H9 (cell line): ENCODE measurements at regions not wholly inside any gene's neighbourhood (a gene's known extent, or its start where the extent isn't known, plus 50 kb on each side); places are given as distances from the start of the nearest gene placed in this dataset.

Experiments
- DNase-seq: peaks from one replicate; pipeline ENCODE4 v3.0.0-alpha.2; 2017
- H2AFZ ChIP-seq: one replicate; pipeline ENCODE4 v1.6.1; 2013; ENCODE audit warnings: mild to moderate bottlenecking, low read length, control low read depth, moderate library complexity
- H2AK5ac ChIP-seq: 2 replicates; pipeline ENCODE4 v1.6.1; 2013; ENCODE audit warnings: low read length, control low read depth, mixed read lengths; ENCODE audit not compliant: insufficient read length
- H2BK120ac ChIP-seq: one replicate; pipeline ENCODE4 v1.6.1; 2013; ENCODE audit warnings: low read depth, mild to moderate bottlenecking, low read length, control low read depth, inconsistent platforms; ENCODE audit not compliant: poor library complexity, severe bottlenecking
- H2BK12ac ChIP-seq: 2 replicates; pipeline ENCODE4 v1.6.1; 2013; ENCODE audit warnings: low read length, control low read depth, mixed read lengths, low read depth; ENCODE audit not compliant: insufficient read length
- H2BK15ac ChIP-seq: 2 replicates; pipeline ENCODE4 v1.6.1; 2013; ENCODE audit warnings: low read depth, low read length, control low read depth
- H2BK20ac ChIP-seq: one replicate; pipeline ENCODE4 v1.6.1; 2013; ENCODE audit warnings: low read depth, mild to moderate bottlenecking, low read length, control low read depth, inconsistent platforms; ENCODE audit not compliant: poor library complexity, severe bottlenecking
- H2BK5ac ChIP-seq: 2 replicates; pipeline ENCODE4 v1.6.1; 2013; ENCODE audit warnings: low read length, control low read depth, mixed read lengths; ENCODE audit not compliant: insufficient read length
- H3K14ac ChIP-seq: 2 replicates; pipeline ENCODE4 v1.6.1; 2013; ENCODE audit warnings: low read length, control low read depth; ENCODE audit not compliant: insufficient read depth
- H3K18ac ChIP-seq: 2 replicates; pipeline ENCODE4 v1.6.1; 2013; ENCODE audit warnings: low read depth, mild to moderate bottlenecking, mixed read lengths, low read length, control low read depth; ENCODE audit not compliant: insufficient read length
- H3K23ac ChIP-seq: 2 replicates; pipeline ENCODE4 v1.6.1; 2013; ENCODE audit warnings: low read length, control low read depth, mixed read lengths, low read depth; ENCODE audit not compliant: insufficient read length
- H3K23me2 ChIP-seq: 2 replicates; pipeline ENCODE4 v1.6.1; 2013; ENCODE audit warnings: low read depth, mild to moderate bottlenecking, mixed read lengths, low read length, control low read depth; ENCODE audit not compliant: insufficient read length, poor library complexity, severe bottlenecking
- H3K27ac ChIP-seq: 2 replicates; pipeline ENCODE4 v1.5.1; 2013; ENCODE audit warnings: low read length, control low read depth, mixed read lengths, low read depth; ENCODE audit not compliant: insufficient read length
- H3K27me3 ChIP-seq: 2 replicates; pipeline ENCODE4 v1.6.1; 2013; ENCODE audit warnings: low read length, control low read depth, inconsistent platforms; ENCODE audit not compliant: insufficient read depth
- H3K4ac ChIP-seq: 2 replicates; pipeline ENCODE4 v1.6.1; 2013; ENCODE audit warnings: low read depth, mild to moderate bottlenecking, control low read depth, inconsistent platforms, low read length, moderate library complexity
- H3K4me1 ChIP-seq: 2 replicates; pipeline ENCODE4 v1.6.1; 2013; ENCODE audit warnings: low read length, control low read depth, inconsistent platforms; ENCODE audit not compliant: insufficient read depth
- H3K4me2 ChIP-seq: 2 replicates; pipeline ENCODE4 v1.6.1; 2013; ENCODE audit warnings: low read length, control low read depth, mixed read lengths; ENCODE audit not compliant: insufficient read length, insufficient read depth
- H3K56ac ChIP-seq: 2 replicates; pipeline ENCODE4 v1.6.1; 2013; ENCODE audit warnings: low read depth, mild to moderate bottlenecking, mixed read lengths, low read length, control low read depth; ENCODE audit not compliant: insufficient read length
- H3K79me1 ChIP-seq: 2 replicates; pipeline ENCODE4 v1.6.1; 2013; ENCODE audit warnings: low read depth, mild to moderate bottlenecking, moderate library complexity, low read length, control low read depth, inconsistent platforms; ENCODE audit not compliant: insufficient read depth, poor library complexity, severe bottlenecking
- H3K79me2 ChIP-seq: 2 replicates; pipeline ENCODE4 v1.6.1; 2013; ENCODE audit warnings: low read length, control low read depth, inconsistent platforms; ENCODE audit not compliant: insufficient read depth
- H3K9ac ChIP-seq: 2 replicates; pipeline ENCODE4 v1.6.1; 2013; ENCODE audit warnings: low read length, control low read depth, mixed read lengths; ENCODE audit not compliant: insufficient read length; ENCODE audit errors: extremely low read depth
- H3K9me3 ChIP-seq: one replicate; pipeline ENCODE4 v1.6.1; 2013; ENCODE audit warnings: low read depth, low read length, inconsistent platforms; ENCODE audit not compliant: control insufficient read depth
- H3T11ph ChIP-seq: one replicate; pipeline ENCODE4 v1.6.1; 2013; ENCODE audit warnings: mild to moderate bottlenecking, low read length, control low read depth, inconsistent platforms
- H4K20me1 ChIP-seq: one replicate; pipeline ENCODE4 v1.6.1; 2013; ENCODE audit not compliant: control insufficient read depth, insufficient read length, insufficient read depth
- H4K5ac ChIP-seq: 2 replicates; pipeline ENCODE4 v1.6.1; 2013; ENCODE audit warnings: low read depth, mild to moderate bottlenecking, mixed read lengths, low read length, control low read depth; ENCODE audit not compliant: insufficient read length
- H4K8ac ChIP-seq: replicated peaks from 2 replicates; pipeline ENCODE4 v1.6.1; 2013; ENCODE audit warnings: low read length, control low read depth, mixed read lengths, low read depth; ENCODE audit not compliant: insufficient read length
- H4K91ac ChIP-seq: 2 replicates; pipeline ENCODE4 v1.6.1; 2013; ENCODE audit warnings: low read depth, mild to moderate bottlenecking, moderate library complexity, mixed read lengths, low read length, control low read depth; ENCODE audit not compliant: insufficient read length
- H3K27ac Mint-ChIP-seq, 3 experiments: 2 replicates in 2 of 3; 3 replicates in 1 of 3; pipeline ENCODE4 v1.8.0; 2020 to 2021; ENCODE audit warnings: mixed read lengths in 3 of 3, mild to moderate bottlenecking in 1 of 3, moderate library complexity in 1 of 3
- H3K27me3 Mint-ChIP-seq: 2 replicates; pipeline ENCODE4 v1.8.0; 2021; ENCODE audit warnings: low read depth, mild to moderate bottlenecking, moderate library complexity, mixed read lengths
- H3K36me3 Mint-ChIP-seq, 3 experiments: 2 replicates in 2 of 3; 3 replicates in 1 of 3; pipeline ENCODE4 v1.8.0; 2020 to 2021; ENCODE audit warnings: low read depth in 3 of 3, mixed read lengths in 3 of 3; ENCODE audit not compliant: insufficient read depth in 1 of 3
- H3K4me1 Mint-ChIP-seq, 2 experiments: 2 replicates each; pipeline ENCODE4 v1.8.0; 2020; ENCODE audit warnings: mixed read lengths in 2 of 2
- H3K4me3 Mint-ChIP-seq, 2 experiments: 2 replicates in 1 of 2; 3 replicates in 1 of 2; pipeline ENCODE4 v1.8.0; 2020 to 2021; ENCODE audit warnings: mild to moderate bottlenecking in 2 of 2, mixed read lengths in 2 of 2, moderate library complexity in 1 of 2
- H3K9me3 Mint-ChIP-seq, 2 experiments: 2 replicates in 1 of 2; 3 replicates in 1 of 2; pipeline ENCODE4 v1.8.0; 2020; ENCODE audit warnings: mild to moderate bottlenecking in 2 of 2, mixed read lengths in 2 of 2, moderate library complexity in 1 of 2
- WGBS: extraction: QIAGEN DNeasy Blood & Tissue Kit; methylation state at CpG from one replicate; pipeline ENCODE4 v1.1.7; 2013; ENCODE audit warnings: missing lambda C conversion rate, low lambda C conversion rate, mixed read lengths; ENCODE audit not compliant: insufficient read length; ENCODE audit errors: extremely low coverage; 5-methylcytosine and 5-hydroxymethylcytosine counted together
- TF ChIP-seq, protein P1 (sequence below): fragments of 200-600 bp; sonication (generic); conservative IDR thresholded peaks from 3 replicates; pipeline ENCODE4 v1.8.0; 2021; ENCODE audit warnings: antibody characterized with exemption, mild to moderate bottlenecking

DNA sequence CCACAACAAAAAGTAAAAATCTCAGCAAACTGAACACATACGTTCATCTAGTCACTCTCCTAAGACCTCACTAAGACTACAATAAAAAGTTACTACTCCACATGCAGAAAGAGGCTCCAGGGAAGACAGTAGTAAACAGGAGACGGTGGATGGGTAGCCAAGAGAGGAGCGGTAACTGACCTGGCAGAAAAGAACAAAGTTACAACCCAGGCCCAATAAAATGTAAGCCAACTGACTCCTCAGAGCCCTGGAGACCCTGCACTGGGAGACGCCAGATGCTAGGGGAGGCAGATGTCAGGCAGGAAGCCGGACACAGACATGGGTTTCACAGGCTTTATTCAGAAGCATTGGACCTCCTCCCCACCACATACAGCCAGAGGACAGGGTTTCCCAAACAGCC, 181.1 kb upstream of the NFE2L3 start:
- no peak overlapping the region for H3K18ac ChIP-seq
- no peak overlapping the region for H2AK5ac ChIP-seq
- peak overlapping the region in 1 of 3 experiments; percentile 14; a peak in 1 of 7 replicates for H3K27ac Mint-ChIP-seq
- H3K9me3 Mint-ChIP-seq: peaks cover 0 to 4% of the 10 kb centered on the region in 2 experiments; a peak in 3 of 5 replicates
- no peak overlapping the region for H4K91ac ChIP-seq
- H3K4ac ChIP-seq: no peak overlapping the region
- WGBS: no CpG with 5 or more reads among the region's 5 CpGs
- H2BK15ac ChIP-seq: no peak overlapping the region; the same call in 1 of the 2 replicates
- no peak overlapping the region for H2BK20ac ChIP-seq
- no peaks in the 10 kb centered on the region for H3K27me3 ChIP-seq
- no peak overlapping the region for H4K5ac ChIP-seq
- H4K8ac ChIP-seq: no peak overlapping the region
- H3K4me1 ChIP-seq: no peaks in the 10 kb centered on the region; the same call in 1 of the 2 replicates
- TF ChIP-seq, protein P1, sequence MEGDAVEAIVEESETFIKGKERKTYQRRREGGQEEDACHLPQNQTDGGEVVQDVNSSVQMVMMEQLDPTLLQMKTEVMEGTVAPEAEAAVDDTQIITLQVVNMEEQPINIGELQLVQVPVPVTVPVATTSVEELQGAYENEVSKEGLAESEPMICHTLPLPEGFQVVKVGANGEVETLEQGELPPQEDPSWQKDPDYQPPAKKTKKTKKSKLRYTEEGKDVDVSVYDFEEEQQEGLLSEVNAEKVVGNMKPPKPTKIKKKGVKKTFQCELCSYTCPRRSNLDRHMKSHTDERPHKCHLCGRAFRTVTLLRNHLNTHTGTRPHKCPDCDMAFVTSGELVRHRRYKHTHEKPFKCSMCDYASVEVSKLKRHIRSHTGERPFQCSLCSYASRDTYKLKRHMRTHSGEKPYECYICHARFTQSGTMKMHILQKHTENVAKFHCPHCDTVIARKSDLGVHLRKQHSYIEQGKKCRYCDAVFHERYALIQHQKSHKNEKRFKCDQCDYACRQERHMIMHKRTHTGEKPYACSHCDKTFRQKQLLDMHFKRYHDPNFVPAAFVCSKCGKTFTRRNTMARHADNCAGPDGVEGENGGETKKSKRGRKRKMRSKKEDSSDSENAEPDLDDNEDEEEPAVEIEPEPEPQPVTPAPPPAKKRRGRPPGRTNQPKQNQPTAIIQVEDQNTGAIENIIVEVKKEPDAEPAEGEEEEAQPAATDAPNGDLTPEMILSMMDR: no peak
- no peak overlapping the region for H3T11ph ChIP-seq
- H3K79me2 ChIP-seq: no peaks in the 10 kb centered on the region
- no peak overlapping the region for H3K4me3 Mint-ChIP-seq
- no peak overlapping the region for H3K56ac ChIP-seq
- H3K36me3 Mint-ChIP-seq: peaks cover 0 to under 1% (median 0%) of the 10 kb centered on the region in 3 experiments; a peak in 1 of 7 replicates
- H2BK120ac ChIP-seq: no peak overlapping the region
- no peak overlapping the region for H3K23ac ChIP-seq
- no peak for DNase-seq
- H2BK5ac ChIP-seq: no peak overlapping the region
- H3K27ac ChIP-seq: no peak overlapping the region
- H3K4me2 ChIP-seq: no peak overlapping the region
- no peak overlapping the region for H2BK12ac ChIP-seq
- no peak overlapping the region for H3K9ac ChIP-seq
- H3K79me1 ChIP-seq: no peaks in the 10 kb centered on the region
- no peaks in the 10 kb centered on the region for H3K23me2 ChIP-seq
- no peaks in the 10 kb centered on the region for H3K9me3 ChIP-seq
- H3K14ac ChIP-seq: no peak overlapping the region
- no peaks in the 10 kb centered on the region for H4K20me1 ChIP-seq
- H3K4me1 Mint-ChIP-seq: no peaks in the 10 kb centered on the region; a peak in 1 of 4 replicates
- H2AFZ ChIP-seq: no peak overlapping the region
- H3K27me3 Mint-ChIP-seq: peaks cover 10% of the 10 kb centered on the region
